ENCODE measurements at regions not wholly inside any gene's neighbourhood (a gene's known extent, or its start where the extent isn't known, plus 50 kb on each side); places are given as distances from the start of the nearest gene placed in this dataset.
A peak's percentile ranks its signal among the peaks of the same experiment; 100 is the strongest.

DNA sequence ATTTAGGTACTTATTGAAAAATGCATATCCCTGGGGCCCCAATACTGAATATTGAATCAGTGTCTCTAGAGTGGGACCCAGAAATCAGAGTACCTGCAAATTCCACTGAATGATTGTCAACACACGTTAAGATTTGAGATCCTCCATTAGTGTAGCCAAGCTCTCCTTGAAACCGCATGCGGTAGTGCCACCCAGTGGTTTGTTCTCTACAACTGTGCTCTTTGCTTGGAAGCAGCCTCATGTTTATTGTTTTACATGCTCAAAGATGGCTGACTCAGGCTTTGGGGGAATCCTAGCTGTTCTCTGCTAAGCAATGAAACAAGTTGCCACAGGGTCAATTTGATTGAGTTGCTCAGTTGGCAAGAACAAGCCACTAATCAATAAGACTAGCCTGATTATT is 340.2 kb upstream of the CELF2 start:
- DNase-seq: peak in 1 of 3 donors; percentile 56
- no peaks in the 10 kb centered on the region for H3K36me3 ChIP-seq
- H3K4me3 ChIP-seq: no peak overlapping the region
- no peak for TF ChIP-seq POLR2A (IDR thresholded peaks at IDR 0.05)
- TF ChIP-seq, protein P1, sequence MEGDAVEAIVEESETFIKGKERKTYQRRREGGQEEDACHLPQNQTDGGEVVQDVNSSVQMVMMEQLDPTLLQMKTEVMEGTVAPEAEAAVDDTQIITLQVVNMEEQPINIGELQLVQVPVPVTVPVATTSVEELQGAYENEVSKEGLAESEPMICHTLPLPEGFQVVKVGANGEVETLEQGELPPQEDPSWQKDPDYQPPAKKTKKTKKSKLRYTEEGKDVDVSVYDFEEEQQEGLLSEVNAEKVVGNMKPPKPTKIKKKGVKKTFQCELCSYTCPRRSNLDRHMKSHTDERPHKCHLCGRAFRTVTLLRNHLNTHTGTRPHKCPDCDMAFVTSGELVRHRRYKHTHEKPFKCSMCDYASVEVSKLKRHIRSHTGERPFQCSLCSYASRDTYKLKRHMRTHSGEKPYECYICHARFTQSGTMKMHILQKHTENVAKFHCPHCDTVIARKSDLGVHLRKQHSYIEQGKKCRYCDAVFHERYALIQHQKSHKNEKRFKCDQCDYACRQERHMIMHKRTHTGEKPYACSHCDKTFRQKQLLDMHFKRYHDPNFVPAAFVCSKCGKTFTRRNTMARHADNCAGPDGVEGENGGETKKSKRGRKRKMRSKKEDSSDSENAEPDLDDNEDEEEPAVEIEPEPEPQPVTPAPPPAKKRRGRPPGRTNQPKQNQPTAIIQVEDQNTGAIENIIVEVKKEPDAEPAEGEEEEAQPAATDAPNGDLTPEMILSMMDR (IDR thresholded peaks at IDR 0.05): peak in 4 of 6 experiments; percentile 19 to 50 (median 44)
- H3K27ac ChIP-seq: no peak overlapping the region
- H3K4me1 ChIP-seq: no peaks in the 10 kb centered on the region
- H3K27me3 ChIP-seq: no peaks in the 10 kb centered on the region
- no peaks in the 10 kb centered on the region for H3K9me3 ChIP-seq

DNA sequence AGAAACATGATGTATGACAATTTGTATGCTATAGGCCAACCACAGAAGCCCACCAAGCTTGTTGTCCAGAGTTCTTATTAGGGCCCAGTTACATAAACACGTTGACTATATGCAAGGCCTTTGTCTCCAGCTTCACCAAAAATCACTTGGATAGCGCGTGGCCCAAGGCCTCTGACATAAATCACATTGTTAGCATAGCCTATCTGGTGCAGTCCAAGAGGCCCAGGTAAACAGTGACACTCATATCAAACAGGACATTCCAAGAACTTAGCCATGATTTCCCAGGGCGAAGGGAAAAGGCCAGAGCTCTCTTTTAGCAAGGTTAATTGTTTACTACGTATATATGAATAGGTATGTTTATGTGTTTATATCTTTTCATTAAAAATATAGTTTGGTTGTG is 337.2 kb upstream of the CELF2 start:
- Histone ChIP-seq H3K4me1 (no peaks in the 10 kb centered on the region), H3K36me3 (no peaks in the 10 kb centered on the region), H3K9me3 (no peaks in the 10 kb centered on the region), H3K4me3 (no peak overlapping the region), H3K27me3 (no peaks in the 10 kb centered on the region), H3K27ac (no peak overlapping the region)
- DNase-seq: no peak
- TF ChIP-seq, protein P1 (IDR thresholded peaks at IDR 0.05): no peak
- TF ChIP-seq POLR2A (IDR thresholded peaks at IDR 0.05): no peak

DNA sequence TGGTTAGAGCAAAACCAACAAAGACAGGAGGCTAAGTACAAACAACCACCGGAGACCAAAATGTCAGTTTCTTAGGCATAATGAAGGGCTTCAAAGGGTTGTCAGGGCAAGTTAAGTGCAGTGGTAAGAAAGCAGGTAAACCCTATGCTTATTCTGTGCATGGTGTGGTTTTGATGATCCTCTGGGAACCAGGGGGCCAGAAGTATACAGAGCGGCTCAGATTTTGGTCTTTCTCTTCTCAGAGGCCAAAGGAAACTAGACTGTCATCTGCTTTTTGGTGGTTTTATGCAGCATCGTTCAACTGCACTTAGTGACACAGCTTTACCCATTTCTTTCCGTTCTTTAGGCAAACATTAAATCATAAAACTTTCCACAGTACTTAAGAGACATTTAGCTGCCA is 332.7 kb upstream of the CELF2 start:
- no peak for DNase-seq
- Histone ChIP-seq H3K4me1 (no peaks in the 10 kb centered on the region), H3K36me3 (no peaks in the 10 kb centered on the region), H3K9me3 (no peaks in the 10 kb centered on the region), H3K27ac (no peak overlapping the region), H3K4me3 (no peak overlapping the region), H3K27me3 (no peaks in the 10 kb centered on the region)
- TF ChIP-seq POLR2A (IDR thresholded peaks at IDR 0.05): no peak

DNA sequence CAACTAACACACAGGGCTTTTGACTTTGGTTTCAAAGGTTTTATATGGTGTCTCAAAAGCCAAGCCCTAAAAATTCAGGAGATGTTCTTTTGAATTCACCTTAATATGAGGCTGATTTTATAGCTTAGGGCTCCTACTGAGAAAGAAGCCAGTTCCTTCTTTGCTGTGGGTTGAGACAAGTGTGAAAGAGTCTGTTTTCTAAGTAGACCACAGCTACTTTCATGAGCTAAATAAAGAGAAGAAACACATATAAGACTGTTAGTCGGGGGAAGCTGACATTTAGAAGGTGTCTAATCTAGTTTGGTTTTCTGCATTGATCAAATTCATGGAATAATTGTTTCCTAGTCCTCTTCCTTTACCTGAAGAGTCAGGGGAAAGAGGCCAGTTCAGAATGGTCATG is 332.1 kb upstream of the CELF2 start:
- Histone ChIP-seq H3K9me3 (no peaks in the 10 kb centered on the region), H3K4me1 (no peaks in the 10 kb centered on the region), H3K27me3 (no peaks in the 10 kb centered on the region), H3K36me3 (no peaks in the 10 kb centered on the region), H3K4me3 (no peak overlapping the region), H3K27ac (no peak overlapping the region)
- no peak for TF ChIP-seq POLR2A (IDR thresholded peaks at IDR 0.05)
- TF ChIP-seq, protein P1 (IDR thresholded peaks at IDR 0.05): no peak
- DNase-seq: no peak

DNA sequence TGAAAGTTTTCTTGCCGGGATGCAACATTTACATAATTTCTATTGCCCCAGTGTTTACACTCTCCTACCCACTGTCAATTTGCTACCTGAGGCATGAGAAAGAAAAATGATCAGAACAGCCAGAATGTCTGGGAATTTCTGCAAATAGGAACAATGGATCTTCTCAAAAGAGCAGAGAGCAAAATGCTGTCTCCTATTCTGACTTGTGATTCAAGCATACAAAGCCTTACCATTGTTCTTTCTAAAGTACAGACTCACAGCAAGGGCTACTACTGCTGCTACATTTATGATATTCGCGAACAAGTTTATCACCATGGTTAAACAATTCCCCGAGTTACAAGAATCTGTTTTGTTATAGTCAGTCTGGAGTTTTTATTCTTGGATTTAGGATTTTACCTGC is 329.9 kb upstream of the CELF2 start:
- H3K9me3 ChIP-seq: no peaks in the 10 kb centered on the region
- H3K4me1 ChIP-seq: no peaks in the 10 kb centered on the region
- DNase-seq: no peak
- no peak overlapping the region for H3K4me3 ChIP-seq
- no peaks in the 10 kb centered on the region for H3K36me3 ChIP-seq
- TF ChIP-seq, protein P1 (IDR thresholded peaks at IDR 0.05): no peak
- no peak for TF ChIP-seq POLR2A (IDR thresholded peaks at IDR 0.05)
- H3K27me3 ChIP-seq: no peaks in the 10 kb centered on the region
- no peak overlapping the region for H3K27ac ChIP-seq

DNA sequence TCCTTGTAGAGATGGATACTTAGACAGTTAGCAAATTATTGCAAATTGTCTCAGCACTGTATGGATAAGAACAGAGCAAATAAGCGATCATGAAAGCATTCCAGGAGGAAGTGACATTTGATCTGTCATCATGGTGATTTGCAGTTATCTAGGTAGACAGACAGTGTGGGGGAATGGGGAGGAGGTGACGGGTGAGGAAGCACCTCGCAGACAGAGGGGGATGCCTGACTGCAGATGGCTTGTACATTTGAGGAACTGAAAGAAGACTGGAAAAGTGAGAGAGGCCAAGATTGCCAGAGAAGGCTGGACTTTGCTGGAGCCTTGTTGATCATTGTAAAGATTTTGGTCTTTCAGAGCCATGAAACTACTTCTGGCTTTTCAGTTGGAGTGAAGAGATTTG is 318.2 kb upstream of the CELF2 start:
- no peak overlapping the region for H3K27ac ChIP-seq
- no peaks in the 10 kb centered on the region for H3K36me3 ChIP-seq
- DNase-seq: no peak
- H3K4me1 ChIP-seq: no peaks in the 10 kb centered on the region
- no peak overlapping the region for H3K4me3 ChIP-seq
- TF ChIP-seq POLR2A (IDR thresholded peaks at IDR 0.05): no peak
- TF ChIP-seq, protein P1 (IDR thresholded peaks at IDR 0.05): no peak
- H3K27me3 ChIP-seq: no peaks in the 10 kb centered on the region
- no peaks in the 10 kb centered on the region for H3K9me3 ChIP-seq
